Vagina (tissue), 2 donors: ENCODE measurements at regions not wholly inside any gene's neighbourhood (a gene's known extent, or its start where the extent isn't known, plus 50 kb on each side); places are given as distances from the start of the nearest gene placed in this dataset.

Experiments used
- POLR2AphosphoS5 ChIP-seq, 2 donors: sonication (generic); formaldehyde crosslinking; IDR thresholded peaks; one replicate each; pipeline ENCODE4 v1.9.0; 2017; ENCODE audit warnings: antibody characterized with exemption in 2 of 2, mild to moderate bottlenecking in 2 of 2, low read depth in 1 of 2; ENCODE audit not compliant: insufficient read depth in 1 of 2
- TF ChIP-seq, protein P1 (sequence below), 3 experiments: fragments of 450-650 bp in 2 of 3; fragments of 200-600 bp in 1 of 3; sonication (generic) in 1 of 3; IDR thresholded peaks; one replicate each; pipeline ENCODE4 v1.5.1; 2017 to 2019; ENCODE audit warnings: antibody characterized with exemption in 3 of 3, mild to moderate bottlenecking in 2 of 3, moderate library complexity in 2 of 3

DNA sequence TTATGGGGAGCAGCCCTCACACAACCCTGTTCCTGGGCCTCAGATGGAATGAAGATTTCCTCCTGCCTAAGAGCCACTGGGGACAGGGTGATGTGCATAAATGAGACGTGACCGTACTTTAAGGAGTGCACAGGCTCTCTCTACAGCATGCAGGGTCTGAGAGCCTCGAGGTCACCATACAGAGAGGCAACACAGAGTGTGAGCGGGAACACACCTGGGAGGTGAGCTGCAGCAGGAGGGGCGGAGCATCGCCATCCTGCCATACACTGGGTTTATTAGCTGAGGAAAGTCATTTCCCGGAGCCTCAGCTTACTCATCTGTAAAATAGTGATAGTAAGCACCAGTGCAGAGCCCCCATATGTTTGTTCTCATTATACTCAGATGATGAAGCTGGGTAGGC, 182.5 kb upstream of the RAD23B start:
- TF ChIP-seq, protein P1, sequence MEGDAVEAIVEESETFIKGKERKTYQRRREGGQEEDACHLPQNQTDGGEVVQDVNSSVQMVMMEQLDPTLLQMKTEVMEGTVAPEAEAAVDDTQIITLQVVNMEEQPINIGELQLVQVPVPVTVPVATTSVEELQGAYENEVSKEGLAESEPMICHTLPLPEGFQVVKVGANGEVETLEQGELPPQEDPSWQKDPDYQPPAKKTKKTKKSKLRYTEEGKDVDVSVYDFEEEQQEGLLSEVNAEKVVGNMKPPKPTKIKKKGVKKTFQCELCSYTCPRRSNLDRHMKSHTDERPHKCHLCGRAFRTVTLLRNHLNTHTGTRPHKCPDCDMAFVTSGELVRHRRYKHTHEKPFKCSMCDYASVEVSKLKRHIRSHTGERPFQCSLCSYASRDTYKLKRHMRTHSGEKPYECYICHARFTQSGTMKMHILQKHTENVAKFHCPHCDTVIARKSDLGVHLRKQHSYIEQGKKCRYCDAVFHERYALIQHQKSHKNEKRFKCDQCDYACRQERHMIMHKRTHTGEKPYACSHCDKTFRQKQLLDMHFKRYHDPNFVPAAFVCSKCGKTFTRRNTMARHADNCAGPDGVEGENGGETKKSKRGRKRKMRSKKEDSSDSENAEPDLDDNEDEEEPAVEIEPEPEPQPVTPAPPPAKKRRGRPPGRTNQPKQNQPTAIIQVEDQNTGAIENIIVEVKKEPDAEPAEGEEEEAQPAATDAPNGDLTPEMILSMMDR (IDR thresholded peaks at IDR 0.05): no peak
- TF ChIP-seq POLR2AphosphoS5 (IDR thresholded peaks at IDR 0.05; ENCODE audit: insufficient read depth in 1 of 2, low read depth in 1 of 2): no peak
